ENCODE measurements at regions not wholly inside any gene's neighbourhood (a gene's known extent, or its start where the extent isn't known, plus 50 kb on each side); places are given as distances from the start of the nearest gene placed in this dataset.

- TF ChIP-seq CTCF (IDR thresholded peaks at IDR 0.05; ENCODE audit: insufficient read depth, low read length, severe bottlenecking) = no peak
- no peak for FAIRE-seq
Observed at GRCh38 chr4:170231377-170231776, 141.6 kb upstream of the AADAT start.

GRCh38 chr4:170230242-170230641, 140.5 kb upstream of the AADAT start:
- DNase-seq (ENCODE audit: low read depth) (no peak), FAIRE-seq (no peak)
- no peak for TF ChIP-seq CTCF (IDR thresholded peaks at IDR 0.05; ENCODE audit: insufficient read depth, low read length, severe bottlenecking)
- no peaks in the 10 kb centered on the region for H3K36me3 ChIP-seq (ENCODE audit: control insufficient read depth, insufficient read depth, low read length)
- H3K27me3 ChIP-seq (ENCODE audit: control insufficient read depth, insufficient read depth, low read length) = no peaks in the 10 kb centered on the region
- H3K4me3 ChIP-seq (ENCODE audit: low read depth, low read length) = no peak overlapping the region

More at GRCh38 chr4:170231377-170231776, 141.6 kb upstream of the AADAT start:
- no peak overlapping the region for H3K4me3 ChIP-seq (ENCODE audit: low read depth, low read length)
- DNase-seq (ENCODE audit: low read depth) = no peak
- no peaks in the 10 kb centered on the region for H3K36me3 ChIP-seq (ENCODE audit: control insufficient read depth, insufficient read depth, low read length)
- no peaks in the 10 kb centered on the region for H3K27me3 ChIP-seq (ENCODE audit: control insufficient read depth, insufficient read depth, low read length)

- H3K36me3 ChIP-seq (ENCODE audit: control insufficient read depth, insufficient read depth, low read length) = no peaks in the 10 kb centered on the region
- H3K27me3 ChIP-seq (ENCODE audit: control insufficient read depth, insufficient read depth, low read length) = no peaks in the 10 kb centered on the region
- FAIRE-seq (no peak), DNase-seq (ENCODE audit: low read depth) (peak; percentile 36)
- no peak for TF ChIP-seq CTCF (IDR thresholded peaks at IDR 0.05; ENCODE audit: insufficient read depth, low read length, severe bottlenecking)
- no peak overlapping the region for H3K4me3 ChIP-seq (ENCODE audit: low read depth, low read length)
Observed at GRCh38 chr4:170229006-170229405, 139.2 kb upstream of the AADAT start.

GRCh38 chr4:170227928-170228327, 138.2 kb upstream of the AADAT start:
- DNase-seq (ENCODE audit: low read depth) (no peak), FAIRE-seq (no peak)
- no peak for TF ChIP-seq CTCF (IDR thresholded peaks at IDR 0.05; ENCODE audit: insufficient read depth, low read length, severe bottlenecking)

GRCh38 chr4:170226288-170226687, 136.5 kb upstream of the AADAT start:
- H3K4me3 ChIP-seq (ENCODE audit: low read depth, low read length) = no peak overlapping the region
- no peak for DNase-seq (ENCODE audit: low read depth)
- no peak for TF ChIP-seq CTCF (IDR thresholded peaks at IDR 0.05; ENCODE audit: insufficient read depth, low read length, severe bottlenecking)
- FAIRE-seq = peak; percentile 13
- no peaks in the 10 kb centered on the region for H3K27me3 ChIP-seq (ENCODE audit: control insufficient read depth, insufficient read depth, low read length)
- H3K36me3 ChIP-seq (ENCODE audit: control insufficient read depth, insufficient read depth, low read length) = no peaks in the 10 kb centered on the region

More at GRCh38 chr4:170227928-170228327, 138.2 kb upstream of the AADAT start:
- Histone ChIP-seq H3K36me3 (ENCODE audit: control insufficient read depth, insufficient read depth, low read length) (no peaks in the 10 kb centered on the region), H3K4me3 (ENCODE audit: low read depth, low read length) (no peak overlapping the region), H3K27me3 (ENCODE audit: control insufficient read depth, insufficient read depth, low read length) (no peaks in the 10 kb centered on the region)

GRCh38 chr4:170214731-170215130, 125.0 kb upstream of the AADAT start:
- DNase-seq (ENCODE audit: low read depth) (no peak), FAIRE-seq (no peak)
- Histone ChIP-seq H3K4me3 (ENCODE audit: low read depth, low read length) (no peak overlapping the region), H3K36me3 (ENCODE audit: control insufficient read depth, insufficient read depth, low read length) (no peaks in the 10 kb centered on the region), H3K27me3 (ENCODE audit: control insufficient read depth, insufficient read depth, low read length) (no peaks in the 10 kb centered on the region)
- no peak for TF ChIP-seq CTCF (IDR thresholded peaks at IDR 0.05; ENCODE audit: insufficient read depth, low read length, severe bottlenecking)

All from bronchial epithelial cell (primary cell).